Activated T-helper 17 cell treated with anti-CD3 and anti-CD28 coated beads, Interleukin-2, amount 50 U/mL, for 72 hours (primary cell): ENCODE measurements at regions not wholly inside any gene's neighbourhood (a gene's known extent, or its start where the extent isn't known, plus 50 kb on each side); places are given as distances from the start of the nearest gene placed in this dataset.

ENCODE experiments used
- ATAC-seq: fragments of 150-1000 bp; cut with Tn5 transposase; replicated peaks from 2 replicates; pipeline ENCODE4 v1.10.0; 2021; ENCODE audit warnings: mild to moderate bottlenecking, moderate library complexity
- H3K27ac Mint-ChIP-seq: one replicate; pipeline ENCODE4 v1.8.0; 2022; ENCODE audit warnings: mixed read lengths
- H3K27me3 Mint-ChIP-seq: one replicate; pipeline ENCODE4 v1.8.0; 2022; ENCODE audit warnings: mixed read lengths
- H3K36me3 Mint-ChIP-seq: one replicate; pipeline ENCODE4 v1.8.0; 2022; ENCODE audit warnings: low read depth, mild to moderate bottlenecking, mixed read lengths
- H3K4me1 Mint-ChIP-seq: one replicate; pipeline ENCODE4 v1.8.0; 2022; ENCODE audit warnings: mixed read lengths
- H3K4me3 Mint-ChIP-seq: one replicate; pipeline ENCODE4 v1.8.0; 2022; ENCODE audit warnings: mild to moderate bottlenecking, mixed read lengths
- H3K9me3 Mint-ChIP-seq: one replicate; pipeline ENCODE4 v1.8.0; 2022; ENCODE audit warnings: mixed read lengths

DNA sequence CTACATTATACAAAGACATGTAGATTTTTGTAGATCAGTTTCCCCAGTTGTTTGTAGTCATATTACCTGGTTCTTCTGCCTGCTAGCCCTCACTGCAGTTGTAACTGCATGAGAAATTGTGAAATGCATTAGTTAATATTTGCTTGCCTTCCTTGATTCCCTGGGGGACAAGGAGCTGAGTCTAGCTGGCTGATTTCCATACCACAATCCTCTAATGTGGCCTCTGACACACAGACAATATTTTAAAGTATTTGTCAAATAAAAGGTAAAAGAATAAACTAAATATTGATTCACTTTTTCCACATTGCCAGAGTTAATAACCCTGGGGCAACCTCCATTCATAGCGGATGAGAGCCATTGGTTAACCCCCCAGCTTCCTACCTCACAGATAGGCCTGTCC lies 128.8 kb upstream of the TMEM132C start:
- Mint-ChIP-seq H3K9me3 (peaks cover 13% of the 10 kb centered on the region), H3K27me3 (no peaks in the 10 kb centered on the region), H3K4me1 (no peaks in the 10 kb centered on the region), H3K4me3 (no peak overlapping the region), H3K27ac (no peak overlapping the region), H3K36me3 (no peaks in the 10 kb centered on the region)
- no peak for ATAC-seq

DNA sequence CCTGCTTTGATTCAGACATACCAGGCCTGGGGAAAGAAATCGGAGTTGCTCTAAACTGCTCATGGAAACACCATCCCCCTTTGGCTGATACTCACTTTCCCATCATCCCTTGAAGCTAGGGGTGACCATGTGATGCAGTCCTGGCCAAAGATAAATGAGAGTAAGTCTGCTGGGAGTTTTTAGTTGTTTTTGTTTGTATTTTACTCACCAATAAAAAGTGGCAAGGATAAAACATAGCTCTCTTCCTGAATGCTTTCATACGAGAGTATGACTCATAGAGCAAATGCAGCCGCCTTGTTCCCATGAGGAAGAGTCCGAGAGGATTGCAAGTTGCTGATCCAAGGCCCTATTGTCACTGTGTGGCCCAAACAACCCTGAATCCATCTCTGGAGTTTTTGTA lies 126.4 kb upstream of the TMEM132C start:
- no peaks in the 10 kb centered on the region for H3K4me1 Mint-ChIP-seq

DNA sequence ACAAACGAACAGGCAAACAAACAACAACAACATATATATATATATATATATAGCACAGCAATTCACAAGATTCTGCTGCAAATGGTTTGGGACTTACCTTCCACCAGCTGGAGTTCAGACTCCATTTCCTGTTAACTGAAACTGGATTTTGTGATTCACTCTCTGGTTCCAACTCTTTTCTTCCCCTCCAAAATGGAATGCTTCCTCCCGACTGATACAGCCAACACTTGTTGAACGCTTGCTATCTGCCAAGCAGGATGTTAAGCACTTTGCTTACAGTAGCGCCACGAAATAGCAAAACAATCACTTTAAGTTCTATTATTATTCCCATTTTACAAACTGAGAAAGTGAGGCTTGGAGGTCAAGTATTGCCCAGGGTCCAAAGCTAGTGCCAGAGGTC lies 116.0 kb upstream of the TMEM132C start:
- H3K4me3 Mint-ChIP-seq: no peak overlapping the region
- ATAC-seq: no peak
- no peaks in the 10 kb centered on the region for H3K27me3 Mint-ChIP-seq
- no peaks in the 10 kb centered on the region for H3K36me3 Mint-ChIP-seq
- H3K9me3 Mint-ChIP-seq: no peaks in the 10 kb centered on the region
- no peaks in the 10 kb centered on the region for H3K4me1 Mint-ChIP-seq
- no peak overlapping the region for H3K27ac Mint-ChIP-seq

More for the DNA sequence above, 126.4 kb upstream of the TMEM132C start:
- Mint-ChIP-seq H3K9me3 (peaks cover 8% of the 10 kb centered on the region), H3K36me3 (no peaks in the 10 kb centered on the region), H3K27me3 (no peaks in the 10 kb centered on the region), H3K4me3 (no peak overlapping the region), H3K27ac (no peak overlapping the region)
- ATAC-seq: no peak

DNA sequence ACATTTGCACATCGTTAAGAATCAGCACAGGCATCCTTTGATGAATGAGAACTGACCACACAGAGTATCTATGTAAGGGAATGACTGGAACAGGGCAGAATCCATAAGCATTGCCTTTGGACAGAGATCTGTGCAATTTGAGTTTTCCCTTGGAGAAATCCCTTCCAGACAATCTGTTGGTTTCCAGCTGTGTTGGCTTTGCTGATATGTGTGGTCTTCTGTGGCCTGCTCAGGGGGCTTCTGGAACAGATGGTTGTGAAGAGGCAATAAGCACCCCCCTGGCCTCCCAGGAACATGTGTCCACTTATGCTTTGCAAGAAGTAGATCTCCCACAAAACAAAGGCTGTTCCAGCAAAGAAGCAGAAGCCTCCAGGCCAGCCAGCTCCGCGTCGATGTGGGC lies 111.4 kb upstream of the TMEM132C start:
- H3K27ac Mint-ChIP-seq: no peak overlapping the region
- no peaks in the 10 kb centered on the region for H3K9me3 Mint-ChIP-seq
- no peak overlapping the region for H3K4me3 Mint-ChIP-seq
- no peaks in the 10 kb centered on the region for H3K4me1 Mint-ChIP-seq
- no peak for ATAC-seq
- H3K36me3 Mint-ChIP-seq: no peaks in the 10 kb centered on the region
- no peaks in the 10 kb centered on the region for H3K27me3 Mint-ChIP-seq

DNA sequence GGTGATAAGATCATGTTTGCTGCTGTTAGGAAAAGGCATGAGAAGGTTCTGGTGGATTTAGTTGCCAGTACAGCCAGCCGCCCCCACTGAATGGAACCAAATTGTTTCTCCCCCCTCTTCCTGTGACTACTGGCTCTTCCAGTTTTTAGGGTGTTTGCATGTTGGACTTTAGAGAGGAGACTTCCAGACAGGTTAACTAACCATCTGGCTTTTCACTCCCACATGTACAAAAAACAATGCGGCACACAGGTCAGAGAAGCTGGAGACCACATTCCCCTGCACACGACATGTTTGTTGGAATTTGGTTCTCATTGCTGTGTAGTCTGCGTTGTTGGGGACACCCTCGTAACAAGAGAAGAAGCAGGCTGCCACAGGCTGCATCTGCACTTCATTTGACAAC lies 103.9 kb upstream of the TMEM132C start:
- Mint-ChIP-seq H3K4me3 (no peak overlapping the region), H3K4me1 (no peaks in the 10 kb centered on the region), H3K36me3 (no peaks in the 10 kb centered on the region), H3K27ac (no peak overlapping the region), H3K27me3 (no peaks in the 10 kb centered on the region), H3K9me3 (no peaks in the 10 kb centered on the region)
- no peak for ATAC-seq

DNA sequence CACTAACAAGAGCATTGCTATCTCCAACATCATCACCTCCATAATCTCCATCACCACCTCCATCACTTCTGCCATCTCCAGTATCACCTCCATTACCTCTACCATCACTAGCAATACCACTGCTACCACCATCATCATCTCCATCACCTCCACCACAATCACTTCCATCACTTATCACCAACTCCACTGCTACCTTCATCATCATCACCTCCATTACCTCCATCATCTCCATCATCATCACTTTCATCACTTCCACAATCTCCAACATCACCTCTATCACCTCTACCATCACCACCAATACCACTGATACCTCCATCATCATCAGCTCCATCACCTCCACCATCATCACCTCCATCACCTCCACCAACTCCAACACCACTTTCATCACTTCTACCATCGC lies 102.4 kb upstream of the TMEM132C start:
- H3K27ac Mint-ChIP-seq: no peak overlapping the region
- no peaks in the 10 kb centered on the region for H3K4me1 Mint-ChIP-seq
- H3K27me3 Mint-ChIP-seq: no peaks in the 10 kb centered on the region
- ATAC-seq: no peak
- H3K36me3 Mint-ChIP-seq: no peaks in the 10 kb centered on the region
- H3K9me3 Mint-ChIP-seq: peaks cover 4% of the 10 kb centered on the region
- H3K4me3 Mint-ChIP-seq: no peak overlapping the region

DNA sequence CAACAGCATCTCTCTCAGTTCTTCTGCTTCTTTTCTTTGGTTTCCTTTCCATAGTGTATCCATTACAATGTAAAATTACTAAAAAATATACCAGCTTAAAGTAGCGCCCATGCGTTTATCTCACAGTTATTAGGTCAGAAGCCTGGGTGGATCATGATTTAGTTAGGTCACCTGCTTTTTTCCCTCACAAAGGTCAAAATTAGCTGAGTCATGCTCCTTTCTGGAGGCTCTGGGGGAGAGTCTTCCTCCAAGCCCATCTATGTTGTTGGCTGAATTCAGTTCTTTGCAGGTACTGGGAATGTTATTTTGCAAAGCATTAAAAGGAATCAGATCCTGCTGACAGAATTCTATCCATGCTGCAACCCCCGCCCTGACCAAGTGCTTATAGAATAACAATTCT lies 101.6 kb upstream of the TMEM132C start:
- no peak overlapping the region for H3K27ac Mint-ChIP-seq
- no peaks in the 10 kb centered on the region for H3K36me3 Mint-ChIP-seq
- peaks cover 4% of the 10 kb centered on the region for H3K9me3 Mint-ChIP-seq
- H3K27me3 Mint-ChIP-seq: no peaks in the 10 kb centered on the region
- H3K4me3 Mint-ChIP-seq: no peak overlapping the region
- ATAC-seq: no peak
- H3K4me1 Mint-ChIP-seq: no peaks in the 10 kb centered on the region

DNA sequence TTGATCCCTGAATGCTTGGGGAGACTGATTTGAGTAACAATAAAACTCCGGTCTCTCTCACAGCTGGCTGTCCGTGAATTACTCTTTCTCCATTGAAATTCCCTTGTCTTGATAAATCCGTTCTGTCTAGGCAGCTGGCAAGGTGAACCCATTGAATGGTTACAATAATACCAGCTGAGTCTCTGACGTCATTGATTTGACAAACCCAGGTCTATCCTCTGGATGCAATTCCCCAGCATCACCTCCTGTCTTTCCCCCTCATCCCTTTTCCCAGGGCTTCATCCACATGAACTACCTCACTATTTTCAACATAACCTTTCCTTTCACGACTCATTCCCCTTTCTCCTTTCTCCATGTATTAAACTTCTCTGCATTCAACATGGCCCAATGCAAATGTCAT lies 98.7 kb upstream of the TMEM132C start:
- Mint-ChIP-seq H3K4me1 (no peaks in the 10 kb centered on the region), H3K36me3 (no peaks in the 10 kb centered on the region)

DNA sequence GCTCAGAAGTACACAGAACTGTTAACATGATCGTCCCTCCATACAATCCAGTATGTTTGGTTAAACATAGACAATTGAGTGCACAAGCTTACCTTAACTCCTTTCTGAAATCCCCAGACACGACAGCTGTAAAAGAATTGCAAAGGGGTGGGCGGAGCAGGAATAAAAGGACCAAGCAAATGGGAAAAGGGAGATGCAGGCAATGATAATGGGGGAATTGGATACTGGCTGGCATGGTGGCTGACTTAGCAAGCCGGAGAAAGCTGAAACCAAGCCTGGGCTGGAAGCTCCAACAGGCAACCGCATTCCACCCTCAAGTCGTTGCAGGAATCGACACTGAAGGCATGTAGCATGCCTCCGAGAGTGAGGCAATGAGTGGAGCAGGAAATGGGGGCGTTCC lies 96.8 kb upstream of the TMEM132C start:
- ATAC-seq: no peak
- no peaks in the 10 kb centered on the region for H3K36me3 Mint-ChIP-seq
- H3K4me3 Mint-ChIP-seq: no peak overlapping the region
- no peak overlapping the region for H3K27ac Mint-ChIP-seq
- H3K9me3 Mint-ChIP-seq: peaks cover 24% of the 10 kb centered on the region
- no peaks in the 10 kb centered on the region for H3K4me1 Mint-ChIP-seq
- no peaks in the 10 kb centered on the region for H3K27me3 Mint-ChIP-seq

More for the DNA sequence above, 98.7 kb upstream of the TMEM132C start:
- ATAC-seq: no peak
- H3K27me3 Mint-ChIP-seq: no peaks in the 10 kb centered on the region
- H3K4me3 Mint-ChIP-seq: no peak overlapping the region
- H3K9me3 Mint-ChIP-seq: peaks cover 18% of the 10 kb centered on the region
- no peak overlapping the region for H3K27ac Mint-ChIP-seq

DNA sequence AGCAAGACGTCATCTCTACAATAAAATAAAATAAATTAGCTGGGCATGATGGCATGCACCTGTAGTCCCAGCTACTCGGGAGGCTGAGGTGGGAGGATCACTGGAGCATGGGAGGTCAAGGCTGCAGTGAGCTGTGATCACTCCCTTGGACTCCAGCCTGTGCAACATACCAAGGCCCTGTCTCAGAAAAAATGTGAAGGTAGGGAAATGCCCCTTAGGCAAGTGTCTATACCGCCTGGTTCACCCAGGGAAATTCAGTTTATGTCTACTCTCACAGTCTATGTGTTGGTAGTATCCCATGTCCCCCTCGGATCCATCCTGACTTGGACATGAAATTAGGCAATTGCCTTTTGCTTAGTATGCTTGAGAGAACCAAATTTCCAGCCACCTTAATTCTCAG lies 88.4 kb upstream of the TMEM132C start:
- no peak overlapping the region for H3K27ac Mint-ChIP-seq

DNA sequence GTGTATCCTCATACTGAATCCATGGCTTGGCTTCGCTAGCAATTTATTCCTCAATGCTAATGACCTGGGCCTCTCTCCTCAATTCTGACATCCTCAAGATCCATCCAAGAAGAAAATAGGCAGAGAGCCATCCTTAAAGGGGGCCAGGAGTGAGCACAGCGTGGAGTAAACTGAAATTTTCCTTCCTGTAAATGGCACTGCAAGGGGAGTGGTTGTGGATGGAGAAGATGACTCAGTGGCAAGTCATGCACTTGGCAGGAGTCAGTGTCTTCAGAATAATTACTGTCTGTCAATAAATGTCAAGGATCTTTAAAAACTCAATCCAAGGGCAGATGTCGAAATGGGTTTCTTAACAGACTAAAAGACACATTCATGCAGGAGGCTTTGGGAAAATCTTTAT lies 88.0 kb upstream of the TMEM132C start:
- ATAC-seq: no peak
- H3K27ac Mint-ChIP-seq: no peak overlapping the region
- no peaks in the 10 kb centered on the region for H3K4me1 Mint-ChIP-seq
- no peaks in the 10 kb centered on the region for H3K27me3 Mint-ChIP-seq
- no peaks in the 10 kb centered on the region for H3K36me3 Mint-ChIP-seq
- peaks cover 10% of the 10 kb centered on the region for H3K9me3 Mint-ChIP-seq
- H3K4me3 Mint-ChIP-seq: no peak overlapping the region

More for the DNA sequence above, 88.4 kb upstream of the TMEM132C start:
- no peak for ATAC-seq
- no peaks in the 10 kb centered on the region for H3K27me3 Mint-ChIP-seq
- H3K4me1 Mint-ChIP-seq: no peaks in the 10 kb centered on the region
- H3K36me3 Mint-ChIP-seq: no peaks in the 10 kb centered on the region
- H3K4me3 Mint-ChIP-seq: no peak overlapping the region
- peaks cover 14% of the 10 kb centered on the region for H3K9me3 Mint-ChIP-seq

DNA sequence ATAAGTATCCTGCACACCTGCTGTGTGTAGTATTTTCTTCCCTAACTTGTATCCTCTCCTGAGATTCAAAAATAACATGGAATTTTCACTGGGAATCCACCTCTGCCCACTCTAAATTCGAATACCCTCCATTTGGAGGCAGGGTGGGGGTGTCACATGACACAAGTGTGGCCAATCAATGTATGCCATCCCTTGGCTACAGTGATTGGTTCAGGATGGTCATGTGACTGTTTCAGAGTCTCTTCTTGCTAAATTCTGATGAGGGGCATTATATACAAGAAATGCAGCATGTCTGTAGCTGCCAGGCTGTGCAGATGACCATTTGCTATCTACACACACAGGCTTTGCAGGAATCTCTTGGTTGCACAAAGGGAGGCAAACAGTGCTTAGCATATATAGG lies 86.8 kb upstream of the TMEM132C start:
- Mint-ChIP-seq H3K4me3 (no peak overlapping the region), H3K27me3 (no peaks in the 10 kb centered on the region), H3K9me3 (peaks cover 16% of the 10 kb centered on the region), H3K36me3 (no peaks in the 10 kb centered on the region), H3K27ac (no peak overlapping the region), H3K4me1 (no peaks in the 10 kb centered on the region)
- no peak for ATAC-seq

DNA sequence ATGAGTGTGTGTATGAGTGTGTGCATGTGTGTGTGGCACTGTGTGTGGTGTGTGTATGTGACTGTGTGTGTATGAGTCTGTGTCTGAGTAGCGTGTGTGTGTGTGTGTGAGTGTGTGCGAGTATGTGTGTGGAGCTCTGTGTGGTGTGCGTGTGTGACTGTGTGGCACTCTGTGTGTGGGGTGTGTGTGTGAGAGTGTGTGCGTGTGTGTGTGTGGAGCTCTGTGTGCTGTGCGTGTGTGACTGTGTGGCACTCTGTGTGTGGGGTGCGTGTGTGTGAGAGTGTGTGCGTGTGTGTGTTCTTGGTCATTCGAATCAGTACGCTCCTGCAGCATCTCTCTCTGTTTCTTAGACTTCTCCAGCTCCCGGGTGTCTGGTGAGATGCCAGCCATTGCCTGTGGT lies 76.9 kb upstream of the TMEM132C start:
- no peak for ATAC-seq
- H3K4me3 Mint-ChIP-seq: no peak overlapping the region
- no peak overlapping the region for H3K27ac Mint-ChIP-seq

DNA sequence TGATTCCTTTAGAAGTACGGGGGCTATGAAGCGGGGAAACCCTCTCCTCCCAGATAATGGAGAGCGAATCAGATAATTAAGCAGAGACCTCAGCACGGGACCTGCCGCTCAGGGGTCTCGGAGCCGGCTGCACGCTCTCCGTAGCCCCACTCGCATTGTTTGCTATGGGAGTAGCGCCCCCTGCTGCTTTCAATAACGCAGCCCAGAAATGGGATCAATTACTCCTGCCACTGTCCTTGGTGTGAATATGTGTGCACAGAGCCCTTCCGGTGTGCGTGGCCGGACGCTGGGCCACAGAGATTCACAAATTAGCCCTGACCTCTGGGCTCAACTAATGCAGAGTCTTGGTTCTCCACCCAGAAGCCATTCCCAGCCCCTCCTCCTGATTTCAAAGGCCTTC lies 76.4 kb upstream of the TMEM132C start:
- H3K9me3 Mint-ChIP-seq: peaks cover 5% of the 10 kb centered on the region
- H3K4me1 Mint-ChIP-seq: no peaks in the 10 kb centered on the region
- no peaks in the 10 kb centered on the region for H3K36me3 Mint-ChIP-seq
- no peaks in the 10 kb centered on the region for H3K27me3 Mint-ChIP-seq
- ATAC-seq: no peak
- no peak overlapping the region for H3K27ac Mint-ChIP-seq
- H3K4me3 Mint-ChIP-seq: no peak overlapping the region

More for the DNA sequence above, 76.9 kb upstream of the TMEM132C start:
- peaks cover 5% of the 10 kb centered on the region for H3K9me3 Mint-ChIP-seq
- H3K36me3 Mint-ChIP-seq: no peaks in the 10 kb centered on the region
- H3K27me3 Mint-ChIP-seq: no peaks in the 10 kb centered on the region
- no peaks in the 10 kb centered on the region for H3K4me1 Mint-ChIP-seq

DNA sequence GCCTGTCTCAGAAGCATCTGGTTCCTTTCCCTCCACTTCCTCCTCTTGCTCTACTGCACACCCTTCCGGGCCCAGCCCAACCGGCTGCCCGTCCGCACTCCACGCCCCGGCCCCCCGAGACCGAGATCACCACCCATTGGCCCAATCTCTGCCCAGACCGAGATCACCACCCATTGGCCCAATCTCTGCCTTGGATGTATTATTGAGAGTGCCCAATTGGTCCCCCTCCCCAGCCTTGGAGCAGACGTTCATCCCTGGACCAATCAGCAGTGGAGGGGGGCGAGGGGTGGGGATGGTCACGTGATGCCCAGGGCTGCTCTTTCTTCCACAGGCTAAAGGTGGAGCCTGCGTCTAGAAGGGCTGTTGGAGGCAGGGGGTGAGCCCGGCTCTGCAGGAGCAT lies 75.6 kb upstream of the TMEM132C start:
- no peaks in the 10 kb centered on the region for H3K4me1 Mint-ChIP-seq
- H3K27me3 Mint-ChIP-seq: no peaks in the 10 kb centered on the region
- peaks cover 5% of the 10 kb centered on the region for H3K9me3 Mint-ChIP-seq
- H3K36me3 Mint-ChIP-seq: no peaks in the 10 kb centered on the region
- no peak overlapping the region for H3K27ac Mint-ChIP-seq
- ATAC-seq: no peak
- H3K4me3 Mint-ChIP-seq: no peak overlapping the region

DNA sequence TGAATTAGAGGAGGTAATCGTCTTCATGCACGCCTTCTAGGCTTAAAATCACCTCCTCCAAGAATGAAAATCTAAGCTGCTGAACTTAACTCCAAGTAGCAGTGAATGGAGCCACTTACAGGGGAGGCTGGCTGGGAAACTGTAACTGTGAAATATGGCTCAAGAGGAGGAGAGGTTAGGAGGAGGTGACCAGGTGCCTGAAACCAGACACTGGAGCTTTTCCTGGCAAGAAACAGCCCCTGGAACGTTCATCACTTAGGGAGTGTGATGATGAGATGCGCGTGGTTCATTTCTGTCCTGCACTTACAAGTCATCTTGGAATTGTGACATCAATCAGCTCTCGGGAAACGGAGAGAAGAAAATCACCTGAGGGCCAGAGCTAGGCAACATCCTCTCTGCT lies 62.3 kb upstream of the TMEM132C start:
- peaks cover 7% of the 10 kb centered on the region for H3K9me3 Mint-ChIP-seq
- H3K4me3 Mint-ChIP-seq: no peak overlapping the region
- H3K4me1 Mint-ChIP-seq: no peaks in the 10 kb centered on the region
- no peaks in the 10 kb centered on the region for H3K36me3 Mint-ChIP-seq
- no peak overlapping the region for H3K27ac Mint-ChIP-seq
- no peaks in the 10 kb centered on the region for H3K27me3 Mint-ChIP-seq
- ATAC-seq: no peak
